CD4-positive, alpha-beta T cell (primary cell): ENCODE measurements at regions not wholly inside any gene's neighbourhood (a gene's known extent, or its start where the extent isn't known, plus 50 kb on each side); places are given as distances from the start of the nearest gene placed in this dataset.

Experiments used
- ATAC-seq: fragments of 200-7000 bp; cut with Tn5 transposase; one replicate; pipeline ENCODE4 v1.10.0; 2022; ENCODE audit warnings: mild to moderate bottlenecking; ENCODE audit not compliant: poor library complexity
- CTCF ChIA-PET: fragments of 350-600 bp; sonication (Branson Sonifier 250); formaldehyde crosslinking; loops from one replicate; lab custom pipeline; 2021; ENCODE audit warnings: antibody characterized with exemption, inconsistent platforms; lab: Charles Lee
- POLR2A ChIA-PET: fragments of 350-600 bp; sonication (Branson Sonifier 250); formaldehyde crosslinking; loops from one replicate; lab custom pipeline; 2021; ENCODE audit warnings: antibody characterized with exemption, inconsistent platforms; lab: Charles Lee
- DNase-seq, 14 experiments: peaks; one replicate each; pipeline ENCODE4 v3.0.0-alpha.2; 2013 to 2020; ENCODE audit warnings: mixed read lengths in 2 of 14
- H3K27ac ChIP-seq, 2 donors: one replicate each; pipeline versions ENCODE4 v1.5.1 to v1.7.0; 2013; ENCODE audit warnings: low read length in 2 of 2, low read depth in 1 of 2, mild to moderate bottlenecking in 1 of 2
- H3K27me3 ChIP-seq, 2 experiments: 1 replicate in 1 of 2; 2 replicates in 1 of 2; pipeline versions ENCODE4 v1.6.1 to v1.7.0; 2013; ENCODE audit warnings: low read length in 2 of 2, control low read depth in 1 of 2, mild to moderate bottlenecking in 1 of 2, moderate library complexity in 1 of 2; ENCODE audit not compliant: insufficient read depth in 2 of 2, control insufficient read depth in 1 of 2
- H3K36me3 ChIP-seq: one replicate; pipeline ENCODE4 v1.6.1; 2013; ENCODE audit warnings: low read length, control low read depth; ENCODE audit not compliant: insufficient read depth
- H3K4me1 ChIP-seq: one replicate; pipeline ENCODE4 v1.6.1; 2013; ENCODE audit warnings: low read length, control low read depth; ENCODE audit not compliant: insufficient read depth
- H3K4me3 ChIP-seq: one replicate; pipeline ENCODE4 v1.5.1; 2013; ENCODE audit warnings: mild to moderate bottlenecking, low read length, moderate library complexity
- H3K9me3 ChIP-seq, 2 experiments: 1 replicate in 1 of 2; 2 replicates in 1 of 2; pipeline versions ENCODE4 v1.6.1 to v1.7.0; 2013; ENCODE audit warnings: low read length in 2 of 2, mild to moderate bottlenecking in 2 of 2, control low read depth in 1 of 2, moderate library complexity in 1 of 2; ENCODE audit not compliant: control insufficient read depth in 1 of 2, insufficient read depth in 1 of 2
- H3K27ac Mint-ChIP-seq: one replicate; pipeline ENCODE4 v1.8.0; 2020; ENCODE audit warnings: mixed read lengths
- H3K27me3 Mint-ChIP-seq: one replicate; pipeline ENCODE4 v1.8.0; 2021; ENCODE audit warnings: mixed read lengths
- H3K36me3 Mint-ChIP-seq: one replicate; pipeline ENCODE4 v1.8.0; 2021; ENCODE audit warnings: low read depth, mixed read lengths
- H3K4me1 Mint-ChIP-seq: one replicate; pipeline ENCODE4 v1.8.0; 2021; ENCODE audit warnings: low read depth, mixed read lengths
- H3K4me3 Mint-ChIP-seq: one replicate; pipeline ENCODE4 v1.8.0; 2020; ENCODE audit warnings: mild to moderate bottlenecking, mixed read lengths
- H3K9me3 Mint-ChIP-seq: one replicate; pipeline ENCODE4 v1.8.0; 2020; ENCODE audit warnings: mixed read lengths
- CTCF ChIP-seq: fragments of 200-600 bp; IDR thresholded peaks from one replicate; pipeline ENCODE4 v1.8.0; 2022; ENCODE audit warnings: antibody characterized with exemption, mild to moderate bottlenecking
- intact Hi-C, 2 experiments: fragments of 100-400 bp; cut with DNase I in 1 of 2; cut with micrococcal nuclease in 1 of 2; formaldehyde crosslinking; loops; one replicate each; pipeline versions ENCODE4 v1.15.1 to v1.9.0; 2023 to 2025; cut with DNase I, micrococcal nuclease

- no peaks in the 10 kb centered on the region for H3K36me3 Mint-ChIP-seq
- H3K27ac Mint-ChIP-seq: no peak overlapping the region
- no peak overlapping the region for H3K4me3 Mint-ChIP-seq
- no peak for DNase-seq
- H3K4me1 Mint-ChIP-seq: no peaks in the 10 kb centered on the region
- no peaks in the 10 kb centered on the region for H3K36me3 ChIP-seq
- H3K9me3 Mint-ChIP-seq: peaks cover 4% of the 10 kb centered on the region
- ATAC-seq: no peak
- H3K4me1 ChIP-seq: no peaks in the 10 kb centered on the region
- peaks cover 0 to 8% of the 10 kb centered on the region in 2 experiments for H3K9me3 ChIP-seq
- no peak overlapping the region for H3K4me3 ChIP-seq
- no peak for TF ChIP-seq CTCF
- ChIA-PET CTCF (no interaction called here), POLR2A (no interaction called here)
- no peaks in the 10 kb centered on the region for H3K27me3 Mint-ChIP-seq
- intact Hi-C loops: no loop called here
- no peaks in the 10 kb centered on the region for H3K27me3 ChIP-seq
- H3K27ac ChIP-seq: no peak overlapping the region
Measured at GRCh38 chrX:63285375-63285774, 65.8 kb downstream of the SPIN4 start.

- ATAC-seq (no peak), DNase-seq (no peak)
- Mint-ChIP-seq H3K27me3 (no peaks in the 10 kb centered on the region), H3K27ac (no peak overlapping the region), H3K36me3 (no peaks in the 10 kb centered on the region), H3K4me3 (no peak overlapping the region), H3K4me1 (no peaks in the 10 kb centered on the region), H3K9me3 (peaks cover 4% of the 10 kb centered on the region)
- Histone ChIP-seq H3K4me1 (no peaks in the 10 kb centered on the region), H3K27me3 (no peaks in the 10 kb centered on the region), H3K4me3 (no peak overlapping the region), H3K9me3 (peaks cover 0 to 8% of the 10 kb centered on the region in 2 experiments), H3K27ac (no peak overlapping the region), H3K36me3 (no peaks in the 10 kb centered on the region)
- intact Hi-C loops: no loop called here
- no peak for TF ChIP-seq CTCF
- ChIA-PET CTCF (no interaction called here), POLR2A (no interaction called here)
Measured at GRCh38 chrX:63284659-63285058, 66.5 kb downstream of the SPIN4 start.

- Histone ChIP-seq H3K4me1 (no peaks in the 10 kb centered on the region), H3K27me3 (no peaks in the 10 kb centered on the region), H3K4me3 (no peak overlapping the region), H3K36me3 (no peaks in the 10 kb centered on the region), H3K27ac (no peak overlapping the region), H3K9me3 (peaks cover 0 to 8% of the 10 kb centered on the region in 2 experiments)
- no peak overlapping the region for H3K27ac Mint-ChIP-seq
- no peaks in the 10 kb centered on the region for H3K4me1 Mint-ChIP-seq
- H3K36me3 Mint-ChIP-seq: no peaks in the 10 kb centered on the region
- POLR2A ChIA-PET: no interaction called here
- TF ChIP-seq CTCF: no peak
- H3K4me3 Mint-ChIP-seq: no peak overlapping the region
- CTCF ChIA-PET: no interaction called here
- no peak for DNase-seq
- H3K27me3 Mint-ChIP-seq: no peaks in the 10 kb centered on the region
- intact Hi-C loops: no loop called here
- no peak for ATAC-seq
- peaks cover 4% of the 10 kb centered on the region for H3K9me3 Mint-ChIP-seq
Measured at GRCh38 chrX:63283348-63283747, 67.8 kb downstream of the SPIN4 start.
